ENCODE measurements at regions not wholly inside any gene's neighbourhood (a gene's known extent, or its start where the extent isn't known, plus 50 kb on each side); places are given as distances from the start of the nearest gene placed in this dataset.

GRCh38 chr5:92492908-92493307 lies 1088.1 kb downstream of the NR2F1-AS1 start:
- TF ChIP-seq, protein P1, sequence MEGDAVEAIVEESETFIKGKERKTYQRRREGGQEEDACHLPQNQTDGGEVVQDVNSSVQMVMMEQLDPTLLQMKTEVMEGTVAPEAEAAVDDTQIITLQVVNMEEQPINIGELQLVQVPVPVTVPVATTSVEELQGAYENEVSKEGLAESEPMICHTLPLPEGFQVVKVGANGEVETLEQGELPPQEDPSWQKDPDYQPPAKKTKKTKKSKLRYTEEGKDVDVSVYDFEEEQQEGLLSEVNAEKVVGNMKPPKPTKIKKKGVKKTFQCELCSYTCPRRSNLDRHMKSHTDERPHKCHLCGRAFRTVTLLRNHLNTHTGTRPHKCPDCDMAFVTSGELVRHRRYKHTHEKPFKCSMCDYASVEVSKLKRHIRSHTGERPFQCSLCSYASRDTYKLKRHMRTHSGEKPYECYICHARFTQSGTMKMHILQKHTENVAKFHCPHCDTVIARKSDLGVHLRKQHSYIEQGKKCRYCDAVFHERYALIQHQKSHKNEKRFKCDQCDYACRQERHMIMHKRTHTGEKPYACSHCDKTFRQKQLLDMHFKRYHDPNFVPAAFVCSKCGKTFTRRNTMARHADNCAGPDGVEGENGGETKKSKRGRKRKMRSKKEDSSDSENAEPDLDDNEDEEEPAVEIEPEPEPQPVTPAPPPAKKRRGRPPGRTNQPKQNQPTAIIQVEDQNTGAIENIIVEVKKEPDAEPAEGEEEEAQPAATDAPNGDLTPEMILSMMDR (IDR thresholded peaks at IDR 0.05), result no peak
- TF ChIP-seq EP300 (IDR thresholded peaks at IDR 0.05), result no peak
- TF ChIP-seq POLR2A (IDR thresholded peaks at IDR 0.05), result no peak
- TF ChIP-seq POLR2AphosphoS5 (IDR thresholded peaks at IDR 0.05), result no peak
